ENCODE measurements at regions not wholly inside any gene's neighbourhood (a gene's known extent, or its start where the extent isn't known, plus 50 kb on each side); places are given as distances from the start of the nearest gene placed in this dataset.

- TF ChIP-seq, protein P1, sequence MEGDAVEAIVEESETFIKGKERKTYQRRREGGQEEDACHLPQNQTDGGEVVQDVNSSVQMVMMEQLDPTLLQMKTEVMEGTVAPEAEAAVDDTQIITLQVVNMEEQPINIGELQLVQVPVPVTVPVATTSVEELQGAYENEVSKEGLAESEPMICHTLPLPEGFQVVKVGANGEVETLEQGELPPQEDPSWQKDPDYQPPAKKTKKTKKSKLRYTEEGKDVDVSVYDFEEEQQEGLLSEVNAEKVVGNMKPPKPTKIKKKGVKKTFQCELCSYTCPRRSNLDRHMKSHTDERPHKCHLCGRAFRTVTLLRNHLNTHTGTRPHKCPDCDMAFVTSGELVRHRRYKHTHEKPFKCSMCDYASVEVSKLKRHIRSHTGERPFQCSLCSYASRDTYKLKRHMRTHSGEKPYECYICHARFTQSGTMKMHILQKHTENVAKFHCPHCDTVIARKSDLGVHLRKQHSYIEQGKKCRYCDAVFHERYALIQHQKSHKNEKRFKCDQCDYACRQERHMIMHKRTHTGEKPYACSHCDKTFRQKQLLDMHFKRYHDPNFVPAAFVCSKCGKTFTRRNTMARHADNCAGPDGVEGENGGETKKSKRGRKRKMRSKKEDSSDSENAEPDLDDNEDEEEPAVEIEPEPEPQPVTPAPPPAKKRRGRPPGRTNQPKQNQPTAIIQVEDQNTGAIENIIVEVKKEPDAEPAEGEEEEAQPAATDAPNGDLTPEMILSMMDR (IDR thresholded peaks at IDR 0.05): no peak
- no peak for TF ChIP-seq POLR2A (IDR thresholded peaks at IDR 0.05)
- H3K4me1 ChIP-seq: no peaks in the 10 kb centered on the region
- no peaks in the 10 kb centered on the region for H3K36me3 ChIP-seq
- H3K9me3 ChIP-seq: no peaks in the 10 kb centered on the region
- DNase-seq: no peak
- no peak overlapping the region for H3K4me3 ChIP-seq
- no peaks in the 10 kb centered on the region for H3K27me3 ChIP-seq
- no peak overlapping the region for H3K27ac ChIP-seq
Observed at GRCh38 chr12:126106706-126107105, 1041.5 kb downstream of the AACS start.

GRCh38 chr12:126107659-126108058 is 1042.4 kb downstream of the AACS start:
- Histone ChIP-seq H3K36me3 (no peaks in the 10 kb centered on the region), H3K4me3 (no peak overlapping the region), H3K27me3 (no peaks in the 10 kb centered on the region), H3K27ac (no peak overlapping the region), H3K9me3 (no peaks in the 10 kb centered on the region), H3K4me1 (no peaks in the 10 kb centered on the region)
- TF ChIP-seq POLR2A (IDR thresholded peaks at IDR 0.05): no peak
- TF ChIP-seq, protein P1 (IDR thresholded peaks at IDR 0.05): no peak
- DNase-seq: no peak

- no peak overlapping the region for H3K27ac ChIP-seq
- no peaks in the 10 kb centered on the region for H3K9me3 ChIP-seq
- no peaks in the 10 kb centered on the region for H3K27me3 ChIP-seq
- no peaks in the 10 kb centered on the region for H3K4me1 ChIP-seq
- no peak overlapping the region for H3K4me3 ChIP-seq
- no peak for DNase-seq
- TF ChIP-seq, protein P1 (IDR thresholded peaks at IDR 0.05): no peak
- H3K36me3 ChIP-seq: no peaks in the 10 kb centered on the region
Observed at GRCh38 chr12:126108247-126108646, 1043.0 kb downstream of the AACS start.

GRCh38 chr12:126112141-126112540 is 1046.9 kb downstream of the AACS start:
- Histone ChIP-seq H3K9me3 (no peaks in the 10 kb centered on the region), H3K4me1 (no peaks in the 10 kb centered on the region), H3K27me3 (no peaks in the 10 kb centered on the region), H3K27ac (no peak overlapping the region), H3K36me3 (no peaks in the 10 kb centered on the region), H3K4me3 (no peak overlapping the region)
- DNase-seq: no peak
- TF ChIP-seq POLR2A (IDR thresholded peaks at IDR 0.05): no peak
- TF ChIP-seq, protein P1 (IDR thresholded peaks at IDR 0.05): no peak

DNA sequence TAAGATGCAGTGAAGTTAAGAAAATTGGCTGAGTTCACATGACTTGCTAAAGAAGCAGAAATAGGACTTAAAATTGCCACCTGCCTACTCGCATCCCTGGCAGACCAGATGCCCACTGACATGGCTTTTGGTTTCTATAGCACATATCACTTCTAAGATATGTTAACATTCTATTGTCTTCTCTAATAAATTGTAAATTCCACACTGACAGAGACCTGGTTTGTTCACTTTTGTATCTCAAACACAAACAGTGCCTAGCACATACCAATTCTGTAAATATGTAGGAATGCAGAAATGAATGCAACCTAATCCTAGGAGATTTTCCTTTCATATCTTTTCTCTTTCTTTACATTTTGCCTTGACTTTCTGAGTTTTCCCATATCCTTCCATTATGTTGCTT is 1047.6 kb downstream of the AACS start:
- TF ChIP-seq, protein P1 (IDR thresholded peaks at IDR 0.05): no peak
- TF ChIP-seq POLR2A (IDR thresholded peaks at IDR 0.05): no peak
- Histone ChIP-seq H3K27ac (no peak overlapping the region), H3K9me3 (no peaks in the 10 kb centered on the region), H3K27me3 (no peaks in the 10 kb centered on the region), H3K4me1 (no peaks in the 10 kb centered on the region), H3K36me3 (no peaks in the 10 kb centered on the region), H3K4me3 (no peak overlapping the region)
- no peak for DNase-seq

DNA sequence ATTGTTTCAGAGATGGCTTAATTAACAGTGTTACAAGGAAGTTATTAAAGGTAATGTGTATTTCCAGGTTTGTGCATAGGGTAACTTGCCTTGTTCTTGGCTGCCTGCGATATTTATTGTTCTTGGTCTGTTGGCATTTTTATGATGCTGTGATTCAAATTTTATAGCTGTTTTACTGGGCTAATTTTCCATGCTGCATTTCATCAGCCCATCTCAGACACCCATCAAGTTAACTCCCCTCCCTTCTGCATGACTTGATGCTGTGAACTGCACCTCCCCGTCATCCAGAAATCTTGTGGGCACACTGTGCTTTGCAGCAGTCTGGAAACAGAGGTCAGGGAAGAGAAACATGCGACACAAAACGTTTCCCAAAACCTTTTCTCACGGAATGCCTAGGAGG is 1049.2 kb downstream of the AACS start:
- Histone ChIP-seq H3K27ac (no peak overlapping the region), H3K4me1 (no peaks in the 10 kb centered on the region), H3K9me3 (no peaks in the 10 kb centered on the region), H3K4me3 (no peak overlapping the region), H3K36me3 (no peaks in the 10 kb centered on the region), H3K27me3 (no peaks in the 10 kb centered on the region)
- no peak for DNase-seq
- TF ChIP-seq, protein P1 (IDR thresholded peaks at IDR 0.05): no peak
- no peak for TF ChIP-seq POLR2A (IDR thresholded peaks at IDR 0.05)
